ENCODE measurements at regions not wholly inside any gene's neighbourhood (a gene's known extent, or its start where the extent isn't known, plus 50 kb on each side); places are given as distances from the start of the nearest gene placed in this dataset.
"Not testable (repeated sequence)": the region's sequence is repeated elsewhere in the genome, so short reads cannot be mapped to it uniquely, and the experiment has no call there.

DNA sequence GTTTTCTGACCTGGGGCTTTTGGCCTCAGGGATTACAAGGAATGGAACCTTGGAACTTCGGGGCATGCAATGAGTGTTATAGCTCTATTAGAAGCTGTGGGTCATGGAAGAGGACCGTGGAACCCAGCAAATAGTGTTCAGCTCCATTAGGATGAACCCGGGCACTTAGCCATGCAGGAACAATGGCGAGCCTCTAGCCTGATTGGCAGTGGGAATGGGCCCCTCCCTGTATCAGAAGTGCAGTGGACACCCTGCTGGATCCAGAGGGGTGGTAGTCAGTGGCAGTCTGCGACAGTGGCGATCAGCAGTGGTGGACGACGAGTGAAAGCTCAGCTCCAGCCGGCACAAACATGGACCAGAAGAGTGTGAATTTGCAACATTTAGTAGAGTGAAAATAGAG, 315.4 kb upstream of the TECRL start:
- DNase-seq: no peak

DNA sequence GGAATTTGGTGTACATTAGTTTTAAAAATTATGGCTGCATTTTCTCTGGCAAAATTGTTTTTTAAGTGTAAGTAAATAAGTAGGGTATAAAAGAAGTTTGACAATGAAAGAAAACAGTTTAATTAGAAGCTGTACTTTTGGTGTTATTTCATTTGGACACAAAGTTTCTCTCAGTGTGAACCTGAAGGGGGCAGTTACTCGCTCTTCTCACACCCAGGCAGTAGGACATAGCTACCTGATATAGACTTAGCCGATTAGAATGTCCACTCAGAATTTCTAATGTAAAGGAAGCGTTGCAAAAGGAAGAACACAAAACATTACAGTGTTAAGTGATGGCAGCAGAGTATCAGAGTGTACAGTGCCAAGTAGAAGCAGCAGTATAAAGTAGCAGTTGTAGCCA, 311.9 kb upstream of the TECRL start:
- no peak for DNase-seq

DNA sequence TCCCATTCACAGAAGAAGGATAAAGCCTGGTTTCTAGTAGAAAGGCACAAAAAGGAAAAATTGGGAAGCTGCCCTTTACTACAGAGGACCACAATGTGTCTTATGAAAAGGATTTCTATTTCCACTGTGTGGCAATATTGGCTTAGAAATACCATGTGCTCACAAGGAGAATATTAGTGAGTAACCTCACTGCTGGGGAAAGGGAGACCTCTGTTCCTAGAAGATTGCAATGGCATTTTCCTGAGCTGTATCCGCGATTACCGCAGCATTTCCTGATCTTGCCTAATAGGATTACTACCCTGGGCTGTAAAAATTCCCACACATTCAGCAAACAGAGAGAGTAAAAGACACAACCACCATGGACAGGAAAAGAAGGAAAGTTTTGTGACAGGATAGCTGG, 308.8 kb upstream of the TECRL start:
- DNase-seq: no peak

DNA sequence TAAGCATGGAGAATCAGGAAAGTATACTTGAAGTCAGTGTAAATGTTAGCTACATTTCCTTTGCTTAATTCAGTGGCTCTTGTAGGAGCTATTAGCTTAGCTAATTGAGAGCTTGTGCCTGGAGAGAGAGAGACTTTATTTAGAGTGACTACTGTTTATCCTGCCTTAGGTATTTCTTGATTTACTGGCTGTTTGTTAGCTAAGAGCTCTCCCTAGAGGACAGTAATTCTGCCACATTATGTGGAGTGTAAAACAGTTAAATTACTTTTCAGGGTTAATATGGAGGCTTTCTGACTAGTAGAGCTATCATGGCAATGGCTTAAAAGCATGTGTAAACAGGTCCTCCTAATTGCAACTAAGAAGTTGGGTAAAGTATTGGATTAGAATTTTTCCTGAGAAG, 306.5 kb upstream of the TECRL start:
- DNase-seq: no peak

DNA sequence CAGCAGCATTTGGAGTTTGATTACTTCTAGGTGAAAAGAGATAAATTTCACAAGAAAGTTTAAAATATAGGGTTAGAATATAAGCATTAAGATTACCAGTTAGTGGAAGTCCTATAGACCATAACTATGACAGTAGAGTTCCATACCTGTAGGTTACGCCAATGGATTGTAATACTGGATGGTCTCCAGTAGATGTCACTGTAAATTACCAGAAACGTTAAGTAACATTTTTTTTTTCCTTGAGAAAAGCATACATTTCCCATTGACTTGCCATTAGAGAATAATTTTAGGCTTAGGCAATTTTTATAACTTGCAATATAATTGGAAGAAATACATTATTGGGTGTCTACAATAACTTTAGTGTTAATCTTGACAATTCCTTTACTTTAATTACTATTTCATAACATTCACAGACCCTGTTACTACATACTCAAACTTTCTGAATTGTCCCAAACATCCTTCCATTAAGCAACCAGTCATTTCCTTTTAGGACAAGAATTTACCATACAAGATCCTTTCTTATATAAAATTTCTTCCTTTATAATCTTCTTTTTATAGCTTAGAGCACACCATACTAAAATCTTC, 304.1 kb upstream of the TECRL start:
- DNase-seq: peak; percentile 1

DNA sequence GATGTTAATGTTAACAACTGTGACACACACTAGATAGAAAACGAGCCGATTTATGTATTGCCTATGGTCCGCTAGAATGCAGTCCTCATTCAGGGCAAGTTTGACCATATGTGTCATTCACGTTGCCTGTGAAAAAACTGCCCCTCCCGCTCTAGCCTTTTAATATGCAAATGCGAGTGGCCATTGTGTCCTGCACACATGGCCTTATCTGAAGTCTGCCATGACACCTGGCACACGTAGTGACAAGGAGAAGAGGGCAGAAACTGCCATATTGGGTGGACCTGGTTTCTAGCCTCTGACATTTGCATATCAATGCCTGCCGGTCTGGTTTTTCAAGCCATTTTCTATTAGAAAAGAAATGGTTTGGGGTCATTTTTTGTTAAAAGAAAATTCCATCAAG, 303.3 kb upstream of the TECRL start:
- no peak for DNase-seq

DNA sequence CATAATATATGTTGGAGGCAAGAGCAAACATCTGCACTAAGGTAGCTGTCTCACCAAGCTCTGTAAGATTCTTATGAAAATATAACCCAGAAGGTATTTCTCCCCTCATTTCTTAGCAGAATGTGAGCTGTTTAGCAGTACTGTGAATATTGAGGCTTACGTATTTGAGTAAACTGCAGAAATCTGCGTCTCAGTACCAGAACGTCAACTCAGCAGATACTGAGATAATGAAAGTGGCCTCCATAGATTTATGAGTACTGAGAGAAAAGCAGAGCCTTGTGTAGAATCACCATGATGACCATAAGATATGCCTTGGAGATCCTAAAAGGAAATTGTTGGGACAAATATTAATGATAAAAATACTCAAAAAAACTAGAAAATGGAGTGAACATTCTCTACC, 296.7 kb upstream of the TECRL start:
- no peak for DNase-seq

DNA sequence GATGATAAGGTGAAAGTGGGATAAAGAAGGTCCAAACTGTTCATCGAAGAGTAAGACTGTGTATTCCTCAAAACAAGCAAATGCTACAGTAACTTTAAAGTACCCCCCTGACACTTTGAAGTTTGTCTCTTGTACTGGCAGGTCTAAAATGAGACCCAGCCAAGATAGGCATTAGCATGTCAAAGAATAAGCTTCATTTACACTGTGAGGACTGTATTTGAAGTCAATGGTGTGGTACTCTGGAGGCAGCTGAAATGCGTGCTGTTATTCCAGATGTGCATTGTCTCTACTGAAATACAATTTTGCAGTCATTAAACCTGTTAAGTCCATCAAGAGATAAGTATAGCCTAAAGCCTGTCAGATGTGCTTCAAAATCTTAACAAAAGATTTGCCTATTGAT, 288.9 kb upstream of the TECRL start:
- DNase-seq: no peak

DNA sequence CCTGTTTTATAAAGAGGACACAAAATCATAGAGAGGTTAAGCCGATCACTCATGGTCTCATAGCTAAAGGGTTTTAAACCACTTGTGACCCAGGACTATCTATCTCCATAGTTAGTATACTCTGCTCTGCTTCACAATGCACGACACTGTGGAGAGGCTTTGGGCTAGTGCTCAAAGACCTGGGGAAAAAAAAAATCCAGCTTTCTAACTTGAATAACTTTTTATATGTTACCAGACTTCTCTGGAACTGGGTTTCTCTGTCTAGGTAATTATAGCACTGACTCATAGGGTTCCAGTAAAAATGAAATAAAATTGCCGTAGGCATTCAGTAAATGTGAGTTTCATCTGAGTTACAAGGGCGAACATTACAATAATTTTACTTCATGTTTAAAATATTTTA, 273.7 kb upstream of the TECRL start:
- DNase-seq: no peak

DNA sequence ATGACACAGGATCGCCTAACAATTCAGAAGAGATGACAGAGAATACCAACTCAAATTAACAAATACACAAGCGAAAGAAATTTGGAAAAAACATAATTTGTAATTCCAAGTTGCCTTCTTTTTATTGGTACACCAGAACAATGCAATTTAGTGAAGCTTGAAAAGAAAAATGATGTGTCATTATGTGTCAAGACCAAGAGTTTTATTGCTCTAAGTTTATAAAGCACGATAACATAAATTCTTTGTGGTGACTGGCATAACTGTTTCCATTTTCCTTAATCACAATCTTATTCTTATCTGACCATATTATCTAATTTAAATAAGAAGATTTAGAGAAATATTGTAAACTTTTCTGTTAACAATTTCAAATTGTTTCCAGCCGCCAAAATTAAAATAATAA, 273.2 kb upstream of the TECRL start:
- no peak for DNase-seq

DNA sequence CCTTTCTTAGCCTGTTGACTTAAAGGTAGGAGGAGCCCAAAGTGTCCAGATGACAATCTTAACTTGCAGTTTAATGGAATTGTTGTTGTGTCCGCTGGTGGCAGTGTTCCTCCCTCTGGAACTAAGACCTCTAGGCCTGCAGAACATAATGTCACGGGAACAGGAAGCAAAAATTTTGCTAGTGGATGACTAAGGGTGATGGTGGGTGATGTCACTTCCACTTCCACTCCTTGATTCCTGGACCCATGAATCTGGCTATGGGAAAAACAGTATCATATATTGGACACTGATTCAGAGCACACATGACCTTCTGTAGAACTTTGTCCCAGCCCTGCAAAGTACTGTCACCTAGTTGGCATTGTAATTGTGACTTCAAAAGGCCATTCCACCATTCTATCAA, 263.9 kb upstream of the TECRL start:
- not testable (repeated sequence) for DNase-seq

DNA sequence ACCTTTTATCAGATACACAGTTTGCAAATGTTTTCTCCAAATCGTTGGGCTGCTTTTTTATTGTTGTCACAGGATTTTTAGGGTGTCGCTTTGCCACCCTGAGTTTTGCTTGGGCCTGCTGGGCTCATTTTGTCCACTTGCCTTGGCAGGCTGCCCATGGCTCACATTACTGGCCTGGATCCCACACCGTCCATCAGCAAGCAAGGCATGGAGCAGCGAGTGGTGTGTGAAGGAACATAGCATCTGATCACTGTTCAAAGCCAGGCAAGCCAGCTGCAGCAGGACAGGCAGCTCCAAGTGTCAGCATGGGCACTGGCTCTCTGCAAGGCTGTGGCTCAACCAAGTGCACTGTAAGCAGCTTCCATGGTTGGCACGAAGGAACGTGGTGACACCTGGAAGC, 261.4 kb upstream of the TECRL start:
- DNase-seq: no peak

DNA sequence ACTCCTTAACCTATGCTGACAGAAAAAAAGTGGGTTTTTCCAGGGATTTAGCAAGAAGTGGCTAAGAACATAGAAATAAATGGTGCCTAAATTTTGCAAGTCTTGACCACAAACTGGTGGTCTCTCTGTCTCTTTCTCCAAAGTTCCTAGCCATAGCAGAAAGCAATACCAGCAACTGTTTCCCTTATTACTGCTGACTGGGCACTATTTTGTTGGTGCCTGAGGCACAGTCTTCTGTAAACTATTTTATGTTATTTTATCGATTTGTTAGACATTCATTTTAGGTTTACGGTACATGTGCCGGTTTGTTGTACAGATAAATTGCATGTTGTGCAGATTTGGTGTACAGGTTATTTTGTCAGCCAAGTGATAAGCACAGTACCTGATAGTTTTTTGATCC, 234.6 kb upstream of the TECRL start:
- no peak for DNase-seq

DNA sequence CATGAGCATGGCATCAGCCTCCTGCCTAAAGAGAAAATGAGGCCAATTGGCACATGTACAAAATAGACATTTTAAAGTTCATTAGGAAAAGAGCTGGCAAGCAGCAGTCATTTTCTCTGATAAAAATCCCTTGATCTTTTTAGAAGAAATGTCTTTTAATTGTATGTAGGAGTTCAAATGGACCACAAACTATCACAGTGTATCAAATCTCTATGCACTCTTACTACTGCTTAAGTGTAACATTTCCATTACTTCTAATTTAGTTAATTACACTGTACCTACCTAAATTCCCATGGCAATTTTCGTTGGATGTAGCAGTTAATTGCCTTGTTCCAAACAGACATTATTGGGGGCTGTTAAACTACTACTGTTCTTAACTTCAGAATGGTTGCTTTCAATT, 233.7 kb upstream of the TECRL start:
- DNase-seq: no peak

DNA sequence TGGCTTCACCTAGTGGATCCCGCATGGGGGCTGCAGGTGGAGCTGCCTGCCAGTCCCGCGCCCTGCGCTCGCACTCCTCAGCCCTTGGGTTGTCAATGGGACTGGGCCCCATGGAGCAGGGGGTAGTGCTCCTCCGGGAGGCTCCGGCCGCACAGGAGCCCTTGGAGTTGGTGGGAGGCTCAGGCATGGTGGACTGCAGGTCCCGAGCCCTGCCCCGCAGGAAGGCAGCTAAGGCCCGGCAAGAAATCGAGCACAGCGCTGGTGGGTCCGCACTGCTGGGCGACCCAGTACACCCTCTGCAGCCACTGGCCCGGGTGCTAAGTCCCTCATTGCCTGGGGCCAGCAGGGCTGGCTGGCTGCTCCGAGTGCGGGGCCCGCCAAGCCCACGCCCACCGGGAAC, 231.2 kb upstream of the TECRL start:
- DNase-seq: not testable (repeated sequence)

DNA sequence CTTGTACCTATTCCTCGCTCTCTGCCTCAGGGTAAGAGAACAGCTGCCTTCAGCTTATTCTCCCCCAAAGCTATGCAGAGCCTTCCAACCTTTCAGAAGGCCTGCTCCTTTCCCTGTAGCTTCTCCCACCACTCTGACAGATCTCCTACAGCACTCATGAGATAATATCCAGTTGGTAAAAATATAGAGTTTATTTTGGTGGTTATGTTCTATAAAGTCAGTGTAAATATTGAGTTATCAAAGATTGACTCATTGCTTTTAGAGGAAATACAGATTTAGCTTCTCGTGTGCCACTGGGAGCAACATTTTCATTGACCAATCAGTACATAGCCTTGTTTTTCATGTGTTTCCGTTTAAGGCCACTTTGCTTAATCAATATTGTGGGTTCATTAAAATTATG, 216.2 kb upstream of the TECRL start:
- no peak for DNase-seq

DNA sequence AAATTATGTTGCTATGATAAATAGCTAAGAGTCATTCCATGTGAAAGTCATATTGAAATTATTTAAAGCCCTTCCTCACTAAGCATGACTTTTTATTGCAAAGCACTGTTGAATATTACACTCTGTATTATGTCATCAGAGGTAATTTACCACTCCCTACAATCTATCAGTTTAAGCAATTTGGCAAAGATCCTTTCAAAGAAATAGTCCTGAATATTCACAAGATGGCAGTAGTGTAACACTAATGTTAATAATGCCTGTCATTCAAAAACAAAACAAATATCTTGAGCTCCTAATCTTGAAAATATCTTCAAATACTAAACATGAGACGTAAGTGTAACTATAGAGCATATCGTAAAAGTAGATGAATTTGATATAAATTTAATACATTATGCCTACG, 208.6 kb upstream of the TECRL start:
- DNase-seq: peak; percentile 2

DNA sequence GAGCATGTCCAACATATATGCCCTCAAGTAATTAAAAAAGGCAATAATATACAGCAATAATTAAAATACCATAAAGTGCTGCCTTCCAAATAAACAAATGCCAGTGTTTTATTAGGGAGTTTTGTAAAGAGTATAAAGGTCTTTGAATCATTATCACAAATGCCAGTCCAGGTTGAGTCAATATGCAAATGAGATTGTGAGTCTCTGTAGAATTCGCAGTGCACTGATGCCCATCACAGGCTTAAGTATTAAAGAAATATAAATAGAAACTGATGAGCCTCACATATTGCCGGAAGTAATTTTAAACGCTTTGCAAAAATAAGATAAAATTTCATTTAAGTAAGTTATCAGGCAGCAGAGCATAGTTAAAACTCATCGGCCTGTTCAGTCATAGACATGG, 205.0 kb upstream of the TECRL start:
- no peak for DNase-seq

DNA sequence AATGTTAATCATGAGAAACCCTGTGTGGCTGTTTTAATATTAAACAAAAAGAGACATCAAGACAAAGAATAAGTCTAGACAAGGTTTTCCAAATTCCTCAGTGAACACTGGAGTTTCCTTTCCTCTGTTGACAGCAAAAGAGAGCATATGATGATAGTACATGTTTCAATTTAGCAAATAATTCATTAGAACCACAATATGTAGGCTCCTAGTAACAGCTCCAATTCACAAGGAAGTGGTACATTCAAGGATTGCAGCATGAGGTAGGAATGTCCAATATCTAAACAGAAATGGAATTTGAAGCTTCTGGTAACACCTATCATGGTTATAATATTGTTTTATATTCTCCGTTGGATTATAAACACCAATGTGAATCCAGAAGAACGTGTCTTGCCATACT, 203.8 kb upstream of the TECRL start:
- DNase-seq: no peak

DNA sequence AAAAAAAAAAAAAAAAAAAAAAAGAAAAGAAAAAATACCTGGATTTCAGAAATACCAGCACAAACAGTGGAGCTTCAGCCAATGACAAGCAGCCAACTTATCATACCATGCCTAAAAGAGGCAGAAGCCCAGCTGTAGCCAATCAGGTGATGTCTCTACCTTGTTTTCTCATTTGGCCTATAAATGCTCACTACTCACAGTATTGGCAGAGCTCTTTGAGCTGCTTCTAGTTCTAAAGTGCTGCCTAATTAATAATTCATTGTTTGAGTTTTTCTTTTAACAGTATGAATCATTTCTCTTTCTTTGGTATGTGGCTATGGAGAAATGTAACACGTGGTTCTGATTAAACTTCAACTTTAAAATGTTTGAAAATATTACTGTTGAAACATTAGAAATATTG, 188.8 kb upstream of the TECRL start:
- no peak for DNase-seq

DNA sequence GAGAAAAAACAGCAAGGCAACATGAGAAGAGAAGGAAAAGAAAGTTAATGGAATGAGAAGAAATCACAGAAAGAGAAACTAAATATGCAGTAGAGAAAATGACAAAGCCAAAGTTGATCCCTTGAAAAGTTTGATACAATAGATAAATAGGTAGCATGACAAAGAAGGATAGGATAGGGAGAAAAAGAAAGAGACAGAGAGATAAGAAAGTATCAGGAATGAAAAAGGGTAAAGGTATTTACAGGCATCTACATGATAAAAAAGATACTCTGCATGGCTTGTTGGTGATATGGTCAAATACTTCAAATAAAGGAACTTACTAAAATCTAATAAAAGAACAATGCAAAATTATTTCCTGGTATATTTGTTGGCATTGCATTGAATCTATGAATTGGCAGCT, 185.5 kb upstream of the TECRL start:
- DNase-seq: no peak

DNA sequence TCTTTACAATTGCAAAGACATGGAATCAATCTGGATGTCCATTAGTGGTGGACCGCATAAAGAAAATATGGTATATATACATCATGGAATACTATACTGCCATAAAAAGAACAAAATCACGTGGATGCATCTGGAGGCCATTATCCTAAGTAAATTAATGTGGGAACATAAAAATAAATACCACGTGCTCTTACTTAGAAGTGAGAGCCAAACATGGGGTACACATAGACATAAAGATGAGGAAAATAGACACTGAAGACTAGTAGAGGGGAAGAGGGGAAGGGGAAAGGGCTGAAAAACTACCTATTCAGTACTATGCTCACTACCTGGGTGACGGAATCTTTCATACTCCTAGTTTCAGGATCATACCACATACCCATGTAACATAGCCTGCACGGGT, 179.3 kb upstream of the TECRL start:
- DNase-seq: no peak

DNA sequence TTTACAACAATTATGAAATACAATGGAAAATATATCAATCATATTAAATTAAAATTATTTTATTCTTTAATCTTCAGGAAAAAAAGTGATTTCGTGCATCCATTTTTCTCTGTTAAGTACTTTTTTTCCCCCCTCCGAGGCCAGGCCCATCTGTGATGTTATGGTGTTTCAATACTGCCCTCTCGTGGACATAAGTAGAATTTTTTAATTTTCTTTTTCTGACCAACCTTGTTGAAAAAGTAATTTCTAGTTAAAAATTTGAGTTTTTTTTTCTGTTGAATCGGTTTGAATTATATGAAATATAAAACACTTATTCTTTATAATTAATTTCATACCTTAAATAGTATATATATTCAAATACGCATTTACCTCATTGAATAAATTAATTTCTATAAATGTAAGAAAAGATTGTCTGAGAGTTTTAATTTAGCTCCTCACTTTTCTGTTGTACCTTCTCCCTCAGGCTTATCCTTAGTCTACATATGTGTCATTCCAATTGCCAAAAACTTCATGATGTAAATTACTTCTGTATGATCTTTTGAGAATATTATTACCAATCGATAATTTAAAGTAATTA, 175.8 kb upstream of the TECRL start:
- peak; percentile 29 for DNase-seq

DNA sequence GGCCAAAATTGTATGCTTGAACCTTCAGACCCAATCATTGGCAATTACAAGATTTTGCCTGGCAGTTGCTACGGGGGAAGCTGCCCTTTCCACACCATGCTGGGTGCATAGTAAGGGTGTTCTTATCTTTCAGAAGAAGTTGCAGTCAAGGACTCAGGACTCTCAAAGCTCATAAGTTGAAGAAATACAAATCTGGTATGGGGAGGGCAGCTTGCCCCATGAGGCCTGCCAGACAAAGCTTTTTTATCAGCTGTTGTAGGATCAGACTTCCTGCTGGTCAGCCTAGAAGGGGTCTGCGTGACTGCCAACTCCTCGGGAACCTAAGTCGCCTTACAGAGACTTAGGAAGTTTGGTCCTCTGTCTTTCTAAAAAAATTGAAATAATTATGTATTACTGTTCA, 174.9 kb upstream of the TECRL start:
- DNase-seq: no peak

DNA sequence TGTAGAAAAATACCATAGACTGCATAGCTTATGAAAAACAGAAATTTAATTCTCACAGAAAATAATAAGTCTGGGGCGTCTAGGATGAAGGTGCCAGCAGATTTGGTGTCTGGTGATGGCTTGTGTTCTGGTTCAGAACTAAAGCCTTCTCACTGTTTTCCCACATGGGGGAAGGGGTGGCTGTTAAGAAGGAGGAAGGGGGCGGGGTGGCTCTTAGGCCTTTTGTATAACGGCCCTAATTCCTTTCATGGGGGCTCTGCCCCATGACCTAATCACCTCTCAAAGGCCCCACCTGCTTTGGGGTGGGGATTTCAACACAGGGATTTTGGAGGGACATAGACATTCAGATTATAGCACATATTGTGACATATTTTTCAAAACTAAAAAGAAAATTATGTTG, 173.2 kb upstream of the TECRL start:
- DNase-seq: no peak
